ENCODE measurements at regions not wholly inside any gene's neighbourhood (a gene's known extent, or its start where the extent isn't known, plus 50 kb on each side); places are given as distances from the start of the nearest gene placed in this dataset.
A peak's percentile ranks its signal among the peaks of the same experiment; 100 is the strongest.
"Not testable (repeated sequence)": the region's sequence is repeated elsewhere in the genome, so short reads cannot be mapped to it uniquely, and the experiment has no call there.

GRCh38 chrX:147468600-147468999, 443.1 kb upstream of the FMR1 start:
- no peak for DNase-seq

GRCh38 chrX:147476008-147476407, 435.7 kb upstream of the FMR1 start:
- no peak for DNase-seq

- no peak for DNase-seq
Observed at GRCh38 chrX:147478899-147479298, 432.8 kb upstream of the FMR1 start.

- DNase-seq = no peak
Observed at GRCh38 chrX:147485207-147485606, 426.5 kb upstream of the FMR1 start.

- DNase-seq = no peak
Observed at GRCh38 chrX:147494365-147494764, 417.4 kb upstream of the FMR1 start.

- no peak for DNase-seq
Observed at GRCh38 chrX:147498796-147499195, 412.9 kb upstream of the FMR1 start.

GRCh38 chrX:147522981-147523380, 388.7 kb upstream of the FMR1 start:
- DNase-seq = no peak

- no peak for DNase-seq
Observed at GRCh38 chrX:147533426-147533825, 378.3 kb upstream of the FMR1 start.

- no peak for DNase-seq
Observed at GRCh38 chrX:147537172-147537571, 374.5 kb upstream of the FMR1 start.

- DNase-seq = not testable (repeated sequence)
Observed at GRCh38 chrX:147548023-147548422, 363.7 kb upstream of the FMR1 start.

- no peak for DNase-seq
Observed at GRCh38 chrX:147550217-147550616, 361.5 kb upstream of the FMR1 start.

- no peak for DNase-seq
Observed at GRCh38 chrX:147559191-147559590, 352.5 kb upstream of the FMR1 start.

- DNase-seq = no peak
Observed at GRCh38 chrX:147565237-147565636, 346.5 kb upstream of the FMR1 start.

GRCh38 chrX:147570483-147570882, 341.2 kb upstream of the FMR1 start:
- DNase-seq = no peak

GRCh38 chrX:147573266-147573665, 338.5 kb upstream of the FMR1 start:
- no peak for DNase-seq

GRCh38 chrX:147602176-147602696, 309.5 kb upstream of the FMR1 start:
- DNase-seq = peak; percentile 35

GRCh38 chrX:147626605-147627004, 285.1 kb upstream of the FMR1 start:
- DNase-seq = no peak

GRCh38 chrX:147635186-147635585, 276.5 kb upstream of the FMR1 start:
- no peak for DNase-seq

- DNase-seq = no peak
Observed at GRCh38 chrX:147637190-147637589, 274.5 kb upstream of the FMR1 start.

- no peak for DNase-seq
Observed at GRCh38 chrX:147646949-147647723, 264.6 kb upstream of the FMR1 start.

- DNase-seq = no peak
Observed at GRCh38 chrX:147675819-147676218, 235.9 kb upstream of the FMR1 start.

- DNase-seq = peak; percentile 28
Observed at GRCh38 chrX:147679356-147680005, 232.2 kb upstream of the FMR1 start.

GRCh38 chrX:147680251-147680650, 231.5 kb upstream of the FMR1 start:
- no peak for DNase-seq

Measured in muscle of arm (tissue), 1 donor.